ENCODE measurements at regions not wholly inside any gene's neighbourhood (a gene's known extent, or its start where the extent isn't known, plus 50 kb on each side); places are given as distances from the start of the nearest gene placed in this dataset.
A peak's percentile ranks its signal among the peaks of the same experiment; 100 is the strongest.
"Not testable (repeated sequence)": the region's sequence is repeated elsewhere in the genome, so short reads cannot be mapped to it uniquely, and the experiment has no call there.

DNA sequence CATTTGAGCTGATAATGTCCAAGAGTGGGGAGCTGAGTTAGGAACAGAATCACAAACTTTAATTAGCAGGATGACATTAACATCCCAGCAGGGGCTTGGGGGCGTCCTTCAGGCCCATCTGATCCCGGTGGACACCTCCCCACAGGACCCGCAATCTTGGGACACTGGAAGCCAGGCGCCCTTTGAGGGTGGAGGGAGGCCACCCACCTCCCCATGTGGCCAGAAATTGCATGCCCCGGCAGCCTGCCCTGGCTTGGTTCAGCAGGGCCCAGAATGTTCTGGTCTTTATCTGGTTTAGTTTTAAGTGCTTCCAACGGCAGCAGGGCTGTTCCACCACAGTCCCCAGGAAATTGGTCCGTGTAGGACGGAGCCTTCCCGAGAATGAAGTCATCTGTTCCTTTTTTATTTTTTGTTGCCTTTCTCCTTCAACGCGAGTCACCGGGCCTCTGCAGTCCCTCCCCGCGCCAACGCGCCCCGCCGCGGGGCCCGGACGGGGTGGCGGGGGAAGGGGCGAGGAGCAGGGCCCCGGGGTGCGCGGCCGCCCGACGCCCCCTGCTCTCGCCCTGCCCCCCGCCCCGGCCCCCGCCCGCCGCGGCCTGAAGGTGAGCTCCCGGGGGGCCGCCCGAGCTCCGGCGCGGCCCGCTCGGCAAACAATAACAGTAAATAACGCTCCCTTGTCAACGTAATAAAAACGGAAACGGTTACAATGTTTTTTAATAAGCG, 207.9 kb downstream of the C9orf50 start:
- DNase-seq (ENCODE audit: low read depth): peak; percentile 43

DNA sequence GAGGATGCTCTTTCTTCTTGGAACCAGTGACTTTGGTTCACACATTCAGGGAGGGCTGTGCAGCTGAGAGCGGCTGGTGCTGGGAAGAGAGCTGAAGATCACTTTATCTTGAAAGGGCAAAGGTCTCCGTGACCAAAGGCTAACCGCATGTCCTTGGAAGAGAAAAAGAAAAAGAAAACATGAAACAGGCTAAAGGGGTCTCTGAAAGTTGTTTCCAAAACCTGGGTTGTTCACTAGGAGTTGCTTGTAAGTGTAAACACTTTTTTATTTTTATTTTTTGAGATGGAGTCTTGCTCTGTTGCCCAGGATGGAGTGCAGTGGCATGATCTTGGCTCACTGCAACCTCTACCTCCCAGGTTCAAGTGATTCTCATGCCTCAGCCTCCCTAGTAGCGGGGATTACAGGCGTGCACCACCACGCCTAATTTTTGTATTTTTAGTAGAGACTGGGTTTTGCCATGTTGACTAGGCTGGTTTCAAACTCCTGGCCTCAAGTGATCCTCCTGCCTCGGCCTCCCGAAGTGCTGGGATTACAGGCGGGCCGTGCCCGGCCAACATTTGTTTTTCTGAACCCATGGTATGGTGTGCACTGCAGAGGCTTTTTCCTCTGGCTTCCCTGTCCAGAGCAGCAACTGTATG, 208.6 kb downstream of the C9orf50 start:
- not testable (repeated sequence) for DNase-seq (ENCODE audit: low read depth)

DNA sequence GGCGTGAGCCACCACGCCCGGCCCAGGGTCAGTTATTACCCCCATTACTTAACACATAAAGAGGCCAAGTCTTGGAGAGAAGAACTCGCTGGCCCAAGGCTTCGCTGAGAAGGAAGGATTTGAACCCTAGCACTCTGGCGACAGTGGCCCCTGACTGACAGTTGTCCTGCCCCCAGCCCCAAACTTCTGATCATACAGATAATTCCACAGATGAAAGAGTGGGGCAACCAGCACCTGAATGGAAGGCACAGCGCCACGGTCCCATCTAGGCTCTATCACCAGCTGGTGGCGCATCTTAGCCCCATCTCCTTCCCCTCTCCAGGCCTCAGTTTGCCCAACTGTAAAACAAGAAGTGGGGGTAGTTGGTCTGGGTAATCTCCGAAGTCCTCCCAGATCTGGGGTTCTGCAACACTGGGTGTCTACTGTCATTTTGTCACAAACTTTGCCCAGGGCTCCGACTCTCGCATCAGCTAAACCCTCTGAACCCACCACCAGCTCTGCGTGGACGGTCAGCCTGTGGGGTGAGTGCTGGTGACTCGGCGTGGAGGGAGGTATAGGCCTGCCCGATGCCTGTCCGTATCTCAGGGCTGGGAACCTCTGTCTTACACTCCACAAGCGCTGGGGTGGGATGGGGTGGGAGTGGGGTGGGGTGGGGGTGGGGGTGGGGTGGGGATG, 209.3 kb downstream of the C9orf50 start:
- no peak for DNase-seq (ENCODE audit: low read depth)

DNA sequence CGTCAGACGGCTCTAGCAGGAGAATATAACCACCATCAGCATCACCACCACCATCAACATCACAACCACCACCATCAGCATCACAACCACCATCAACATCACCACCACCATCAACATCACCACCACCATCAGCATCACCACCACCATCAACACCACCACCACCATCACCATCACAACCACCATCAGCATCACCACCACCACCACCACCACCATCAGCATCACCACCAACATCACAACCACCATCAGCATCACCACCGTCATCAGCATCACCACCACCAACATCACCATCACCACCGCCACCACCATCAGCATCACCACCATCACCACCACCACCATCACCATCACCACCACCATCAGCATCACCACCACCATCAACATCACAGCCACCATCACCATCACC, 210.7 kb downstream of the C9orf50 start:
- DNase-seq (ENCODE audit: low read depth): no peak

DNA sequence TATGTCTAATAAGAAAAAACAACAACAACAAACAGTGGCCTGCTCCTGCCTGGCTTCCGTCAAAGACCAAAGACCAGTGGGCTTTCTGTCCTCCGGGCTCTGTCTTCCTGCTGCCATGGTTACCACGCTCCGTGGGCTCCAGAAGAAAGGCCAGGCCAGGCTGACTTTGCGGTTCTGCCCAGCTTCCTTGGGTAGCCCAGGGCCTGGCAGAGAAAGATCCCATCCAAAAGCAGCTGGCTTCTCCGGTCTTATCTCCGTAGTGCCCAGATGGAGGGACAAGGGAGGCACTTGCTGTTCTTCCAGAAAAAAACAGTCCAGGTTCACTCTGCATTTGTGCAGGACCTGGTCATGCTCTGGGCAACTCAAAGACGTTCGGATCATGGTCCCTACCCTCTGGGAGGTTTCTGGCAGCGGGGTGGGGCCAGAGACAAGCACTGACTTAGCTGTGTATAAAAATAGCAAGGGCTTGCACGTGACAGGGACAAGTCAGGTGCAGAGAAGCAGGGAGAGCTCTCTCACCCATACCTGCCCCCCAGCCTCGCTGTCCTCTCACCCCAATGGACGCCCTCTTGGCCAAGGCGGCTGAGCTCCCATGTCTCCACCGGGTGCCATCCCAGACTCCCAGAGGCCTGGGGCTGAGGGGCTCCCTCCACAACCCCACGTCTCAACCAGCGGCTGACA, 212.2 kb downstream of the C9orf50 start:
- no peak for DNase-seq (ENCODE audit: low read depth)

DNA sequence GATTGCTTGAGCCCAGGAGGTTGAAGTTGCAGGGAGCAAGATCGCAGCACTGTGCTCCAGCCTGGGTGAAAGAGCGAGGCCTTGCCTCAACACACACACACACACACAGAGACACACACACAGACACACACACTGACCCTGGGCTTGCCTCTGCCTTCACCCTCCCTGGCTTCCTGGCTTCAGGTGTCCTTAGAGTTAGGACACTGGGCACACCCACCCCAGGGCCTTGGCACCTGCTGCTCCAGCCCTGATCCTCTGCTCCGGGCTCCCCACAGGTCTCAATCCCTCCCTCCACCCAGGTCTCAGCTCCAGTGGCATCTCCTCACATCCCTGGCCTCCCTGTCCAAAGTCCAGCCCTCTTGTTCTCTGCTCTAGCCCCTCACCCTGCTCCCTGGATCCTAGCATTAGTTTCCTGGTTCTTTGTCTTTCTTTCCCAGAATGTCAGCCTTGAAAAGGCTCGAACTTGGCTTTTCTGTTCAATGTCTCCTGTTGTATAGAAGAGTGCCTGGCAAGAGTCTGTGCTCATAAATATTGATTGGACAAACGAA, 212.9 kb downstream of the C9orf50 start:
- no peak for DNase-seq (ENCODE audit: low read depth)

DNA sequence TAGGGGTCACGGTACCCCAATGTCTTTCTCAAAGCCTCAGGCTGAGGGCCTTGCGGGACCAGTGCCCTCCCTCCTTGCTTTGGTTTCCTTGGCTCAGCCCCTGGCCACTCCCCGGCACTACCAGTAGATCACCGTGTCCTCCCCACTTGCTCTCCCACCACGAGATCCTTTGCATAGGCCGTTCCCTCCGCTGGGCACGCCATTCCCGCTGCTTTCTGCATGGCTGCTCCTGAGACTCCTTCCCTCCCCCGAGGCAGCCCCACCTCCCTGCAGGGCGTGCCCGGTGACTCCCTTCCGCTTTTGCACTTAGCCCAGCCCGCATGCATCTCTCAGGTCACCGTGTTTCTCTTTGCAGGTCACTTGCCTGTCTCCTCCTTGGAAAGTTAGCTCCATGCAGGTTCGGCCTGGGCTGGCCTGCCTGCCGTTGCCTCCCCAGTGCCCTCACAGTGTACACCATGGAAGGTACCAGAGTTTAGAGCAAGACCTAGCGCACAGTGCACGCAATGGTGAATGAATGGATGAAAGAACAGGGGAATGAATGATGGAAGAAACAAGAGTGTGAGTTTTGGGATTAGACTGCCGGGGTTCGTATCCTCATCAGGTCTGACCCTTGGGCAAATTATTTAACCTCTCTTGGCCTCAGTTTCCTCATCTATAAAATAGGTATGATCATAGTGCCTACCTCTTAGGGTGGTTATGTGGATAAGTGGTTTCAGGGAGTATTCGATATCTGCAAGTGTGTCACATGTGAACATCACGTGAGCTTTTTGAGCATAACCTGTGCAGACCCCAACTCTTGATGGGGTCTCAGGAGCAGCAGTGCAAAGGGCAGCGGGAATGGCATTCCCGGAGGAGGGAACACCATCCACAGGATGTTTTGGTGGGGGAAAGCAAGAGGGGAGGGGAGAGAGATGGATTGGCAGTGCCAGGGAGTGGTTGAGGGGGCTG, 214.3 kb downstream of the C9orf50 start:
- no peak for DNase-seq (ENCODE audit: low read depth)

DNA sequence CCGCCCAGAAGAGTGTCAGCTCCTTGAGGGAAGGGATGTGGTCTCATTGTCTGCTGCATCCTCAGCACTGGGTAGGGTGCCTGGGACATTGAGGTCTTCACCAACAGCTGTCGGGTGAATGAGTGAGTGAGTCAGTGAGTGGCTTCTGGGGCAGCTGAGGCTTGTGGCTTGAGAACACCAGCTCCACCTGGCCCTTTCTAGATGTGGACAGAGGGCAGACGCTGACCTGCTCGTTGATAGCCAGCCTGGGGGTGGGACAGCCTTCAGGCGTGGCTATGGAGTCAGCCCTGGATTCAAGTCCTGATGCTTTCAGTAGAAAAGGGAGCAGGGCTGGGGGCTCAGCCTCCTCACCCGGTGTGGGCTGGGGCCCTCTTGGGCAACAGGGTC, 215.1 kb downstream of the C9orf50 start:
- no peak for DNase-seq (ENCODE audit: low read depth)

DNA sequence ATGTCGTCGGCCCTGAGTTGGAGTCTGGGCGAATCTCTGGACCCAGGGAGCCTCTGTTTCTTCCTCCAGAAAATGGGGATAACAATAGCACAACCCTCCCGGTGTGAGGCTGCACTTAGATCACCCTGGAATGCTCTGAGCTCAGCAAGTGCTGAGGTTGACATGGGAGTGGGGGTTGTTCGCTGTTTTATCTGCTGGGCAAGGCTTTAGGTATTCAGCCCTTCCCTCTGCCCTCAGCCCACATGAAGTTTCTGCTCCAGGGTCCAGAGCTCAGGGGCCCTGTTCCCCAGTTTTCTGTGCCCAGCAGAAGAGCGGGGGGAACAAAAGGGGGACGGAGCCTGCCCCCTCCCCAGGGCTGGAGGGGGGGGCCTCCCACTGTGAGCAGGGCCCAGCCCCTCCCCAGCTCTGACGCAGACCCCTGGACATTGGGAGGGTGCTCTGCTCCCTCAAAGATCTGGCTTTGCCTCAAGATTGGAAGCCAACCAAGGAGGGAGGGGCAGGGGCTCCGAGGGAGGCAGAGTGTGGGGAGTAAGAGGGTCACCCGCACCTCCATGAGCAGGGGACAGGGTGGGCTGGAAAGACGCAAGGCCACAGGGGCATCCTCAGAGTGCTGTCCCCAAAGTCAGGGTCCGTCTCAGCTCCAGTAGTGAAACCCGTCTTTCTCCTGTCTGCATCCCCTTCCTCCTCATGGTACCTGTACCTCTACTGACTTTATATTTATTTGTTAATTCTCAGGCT, 215.6 kb downstream of the C9orf50 start:
- no peak for DNase-seq (ENCODE audit: low read depth)

DNA sequence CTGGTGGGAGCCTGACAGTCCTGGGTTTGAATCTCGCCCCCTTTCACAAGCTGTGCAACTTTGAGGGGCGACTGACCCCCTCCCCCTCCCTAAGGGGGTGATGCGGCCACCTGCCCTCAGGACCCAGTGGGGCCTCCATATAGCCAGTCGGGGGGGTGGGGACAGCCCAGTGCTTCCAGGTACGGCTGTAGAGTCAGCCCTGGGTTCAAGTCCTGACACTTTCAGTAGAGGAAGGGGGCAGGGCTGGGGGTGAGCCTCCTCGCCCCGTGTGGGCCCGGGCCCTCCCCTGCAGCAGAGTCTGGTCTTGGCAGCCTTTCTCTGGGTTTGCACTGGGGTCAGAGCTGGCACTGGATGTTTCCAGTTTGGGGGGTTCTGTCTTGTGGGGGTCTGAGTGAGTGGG, 216.3 kb downstream of the C9orf50 start:
- no peak for DNase-seq (ENCODE audit: low read depth)

DNA sequence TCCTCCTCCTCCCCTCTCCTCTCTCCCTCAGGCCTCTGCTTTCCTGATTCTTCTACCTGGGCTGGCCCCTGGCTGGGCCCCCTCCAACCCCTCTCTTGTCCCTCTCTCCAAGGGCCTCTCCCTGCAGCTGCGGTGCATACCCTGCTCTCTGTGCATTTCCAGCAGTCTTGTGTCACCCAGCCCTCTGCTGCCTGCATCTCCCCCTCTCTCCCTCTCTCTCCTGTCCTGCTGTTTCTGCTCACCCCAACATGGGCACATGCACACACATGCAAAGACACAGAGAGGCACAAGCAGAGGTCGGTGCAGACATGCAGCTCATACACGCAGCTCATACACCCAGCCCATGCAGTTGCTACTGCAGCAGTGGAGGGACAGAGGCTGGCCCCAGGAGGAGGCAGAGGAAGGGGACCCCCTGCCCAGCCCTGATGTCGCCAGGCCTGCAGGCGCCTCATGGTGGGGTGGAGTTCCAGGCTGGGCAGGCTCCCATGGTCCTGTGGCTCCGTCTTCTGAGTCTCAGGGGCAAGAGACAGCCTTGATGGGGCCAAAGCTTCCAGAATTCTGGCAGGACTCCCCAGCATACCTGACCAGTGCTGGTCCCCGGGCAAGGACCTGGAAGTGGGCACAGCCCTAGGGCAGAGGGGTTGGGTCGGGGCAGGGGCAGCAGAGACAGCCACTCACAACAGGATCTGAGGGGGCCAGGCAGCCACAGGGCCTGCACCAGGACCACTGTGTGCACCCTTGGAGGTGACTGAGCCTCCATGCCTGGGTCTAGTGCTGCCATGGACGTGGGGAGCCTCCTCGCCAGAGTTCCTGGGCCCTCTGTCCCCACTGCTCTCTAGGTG, 216.9 kb downstream of the C9orf50 start:
- DNase-seq (ENCODE audit: low read depth): no peak

DNA sequence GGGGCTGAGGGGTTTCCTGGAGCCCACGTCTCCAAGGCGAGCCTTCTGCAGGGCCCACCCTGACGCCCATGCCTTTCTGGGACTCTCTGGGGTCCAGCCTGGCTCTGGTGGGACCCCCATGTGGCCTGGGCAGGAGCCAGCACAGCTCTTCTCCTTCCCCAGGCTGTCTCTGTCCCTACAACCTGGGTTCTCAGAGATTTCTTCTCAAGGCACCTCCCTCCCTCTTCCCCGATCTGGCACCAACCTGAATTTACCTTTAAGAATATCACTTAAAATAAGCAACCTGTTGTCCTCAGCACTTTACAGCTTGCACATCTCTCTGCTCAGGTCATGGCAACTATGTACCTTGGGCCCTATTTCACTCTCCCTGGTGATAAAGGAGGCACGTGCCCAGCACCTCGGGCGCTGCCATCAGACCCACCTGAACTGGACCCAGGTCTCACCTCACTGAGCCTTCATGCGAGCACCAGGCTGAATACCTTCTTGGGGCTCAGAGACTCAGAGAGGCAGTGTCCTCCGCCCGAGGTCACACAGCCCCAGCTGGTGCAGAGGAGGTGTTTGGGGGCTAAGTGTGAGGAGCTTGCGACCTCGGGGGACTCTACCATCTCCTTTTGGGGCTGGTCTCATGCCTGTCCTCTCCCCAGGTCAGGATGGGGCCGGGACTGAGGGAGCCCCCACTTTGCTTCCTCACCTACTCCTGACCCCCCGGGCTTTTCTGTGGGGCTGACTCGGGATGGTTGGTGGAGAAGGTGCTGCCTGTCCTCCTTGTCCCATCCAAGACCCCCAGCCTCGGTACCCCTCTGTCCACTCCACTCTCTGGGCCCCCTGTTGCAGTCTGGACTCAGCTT, 217.7 kb downstream of the C9orf50 start:
- no peak for DNase-seq (ENCODE audit: low read depth)

DNA sequence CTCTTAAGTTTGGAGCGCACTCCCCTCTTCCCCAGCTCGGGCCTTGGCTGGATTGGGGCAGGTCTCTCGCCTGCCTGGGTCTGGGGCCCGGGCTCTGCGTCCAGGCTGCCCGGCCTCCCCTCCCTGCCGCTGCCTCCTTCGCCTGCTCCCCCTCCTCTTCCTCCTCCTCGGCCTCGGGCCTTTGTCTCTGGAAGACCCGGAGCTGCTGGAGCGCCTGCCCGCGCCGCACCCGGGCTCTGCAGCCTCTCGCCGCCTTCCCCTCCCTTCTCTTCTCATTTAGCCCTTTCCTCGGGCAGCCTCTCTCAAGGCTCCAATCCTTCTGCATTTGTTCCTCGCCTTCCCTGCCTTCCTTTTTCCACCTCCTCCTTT, 218.5 kb downstream of the C9orf50 start:
- DNase-seq (ENCODE audit: low read depth): no peak

DNA sequence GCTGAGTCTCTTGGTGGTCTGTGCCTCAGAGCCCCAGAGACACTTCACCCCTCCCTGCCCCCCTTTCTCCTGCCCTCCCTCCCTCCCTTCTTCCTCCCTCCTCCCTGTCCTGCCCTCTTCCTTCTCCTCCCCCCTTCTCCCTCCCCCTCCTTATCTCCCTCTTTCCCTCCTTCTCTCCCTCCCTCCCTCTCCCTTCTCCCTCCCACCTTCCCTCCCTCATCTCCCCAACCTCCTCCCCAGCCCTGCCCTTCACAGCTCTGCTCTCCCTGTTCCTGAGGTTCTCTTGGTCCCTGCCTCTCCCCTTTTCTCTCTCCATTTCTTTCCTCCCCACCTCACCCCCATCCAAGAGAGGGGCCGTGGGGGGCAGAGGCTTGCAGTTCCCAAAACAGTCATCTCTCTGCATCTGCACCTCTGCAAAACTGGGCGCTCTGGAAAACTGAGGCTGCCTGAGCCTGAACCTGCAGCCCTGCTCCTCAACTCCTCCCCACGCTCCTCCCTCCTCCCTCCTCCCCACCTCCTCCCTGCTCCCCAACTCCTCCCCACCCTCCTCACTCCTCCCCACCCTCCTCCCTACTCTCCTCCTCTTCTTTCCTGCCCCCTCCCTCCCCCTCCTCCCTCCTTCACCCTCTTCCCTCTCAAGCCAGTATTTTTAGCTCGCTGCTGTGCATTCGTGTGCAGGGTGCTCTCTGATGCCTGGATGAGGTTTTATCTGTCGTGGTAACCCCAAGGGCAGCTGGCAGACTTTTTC, 219.1 kb downstream of the C9orf50 start:
- no peak for DNase-seq (ENCODE audit: low read depth)

DNA sequence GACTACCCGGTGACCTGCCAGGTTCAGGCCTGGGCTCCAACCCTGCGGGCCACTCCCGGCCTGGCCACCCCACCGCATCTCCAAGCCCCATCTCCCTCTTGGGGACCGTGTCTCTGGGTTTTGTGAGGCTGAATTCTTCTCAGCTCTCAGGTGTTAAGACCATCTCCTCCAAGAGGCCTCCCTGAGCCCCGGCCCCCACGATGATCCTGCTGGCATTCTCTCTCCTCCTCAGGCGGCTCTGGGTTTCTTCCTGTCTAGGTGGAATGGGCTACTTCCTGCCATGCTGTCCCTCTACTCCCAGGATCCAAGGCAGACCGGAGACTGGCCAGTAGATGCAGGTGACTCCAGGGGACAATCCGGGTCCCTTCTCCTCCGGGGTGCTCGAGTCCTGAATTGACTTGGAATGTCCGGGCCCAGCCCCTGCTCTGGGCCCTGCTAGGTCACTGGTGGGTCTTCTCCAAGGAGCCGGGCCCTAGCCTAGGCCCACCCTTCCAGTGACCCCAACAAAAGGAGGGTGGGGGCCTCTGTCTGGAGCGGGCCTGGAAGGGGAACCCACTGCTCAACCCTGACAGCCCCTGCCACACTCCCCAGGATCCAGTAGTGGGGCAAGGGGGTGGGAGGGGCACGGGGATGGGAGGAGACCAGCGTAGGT, 219.8 kb downstream of the C9orf50 start:
- DNase-seq (ENCODE audit: low read depth): no peak

DNA sequence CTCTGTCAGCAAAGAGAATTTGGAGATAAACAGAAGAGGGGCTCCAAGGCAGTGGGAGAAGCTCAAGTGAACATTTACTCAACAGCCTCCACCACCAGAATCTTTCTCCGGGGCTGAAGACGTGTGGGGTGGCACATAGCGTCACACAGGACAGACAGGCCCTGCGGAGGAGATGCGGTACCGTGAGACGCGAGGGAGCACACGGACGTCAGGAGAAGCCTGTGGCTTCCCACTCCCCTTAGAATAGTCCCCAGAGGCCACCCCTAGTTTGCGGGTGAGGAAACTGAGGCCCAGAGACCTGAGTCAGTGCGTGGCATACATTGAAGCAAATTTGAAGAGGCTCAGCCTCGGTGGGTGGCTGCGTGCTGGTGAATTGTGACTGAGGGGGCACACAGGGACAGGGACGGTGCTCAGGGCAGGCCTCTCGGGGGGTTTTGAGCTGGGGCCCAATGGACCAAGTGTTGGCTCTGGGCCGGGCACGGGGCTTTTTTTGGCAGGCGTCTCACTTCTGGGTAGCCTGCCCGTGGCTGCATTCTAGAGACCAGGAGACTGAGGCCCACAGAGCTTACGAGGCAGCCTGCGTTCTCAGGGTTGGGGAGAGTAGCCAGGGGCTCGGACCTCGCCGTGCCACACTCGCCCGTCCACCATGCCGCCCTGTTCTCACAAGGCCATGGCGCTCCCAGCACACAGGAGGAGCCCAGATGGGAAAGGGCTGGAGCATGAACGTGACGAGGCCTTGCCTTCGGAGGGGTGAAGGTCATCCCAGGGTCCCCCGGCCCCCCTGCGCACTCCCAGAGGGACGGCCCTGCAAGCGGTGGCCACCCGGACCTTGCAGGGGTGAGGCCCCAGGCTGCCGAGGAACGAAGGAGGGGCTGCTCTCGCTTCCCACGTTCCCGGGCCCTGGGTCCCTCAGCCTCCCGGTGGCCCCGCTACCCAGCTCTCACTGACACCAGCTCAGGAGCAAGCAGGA, 220.6 kb downstream of the C9orf50 start:
- DNase-seq (ENCODE audit: low read depth): no peak

DNA sequence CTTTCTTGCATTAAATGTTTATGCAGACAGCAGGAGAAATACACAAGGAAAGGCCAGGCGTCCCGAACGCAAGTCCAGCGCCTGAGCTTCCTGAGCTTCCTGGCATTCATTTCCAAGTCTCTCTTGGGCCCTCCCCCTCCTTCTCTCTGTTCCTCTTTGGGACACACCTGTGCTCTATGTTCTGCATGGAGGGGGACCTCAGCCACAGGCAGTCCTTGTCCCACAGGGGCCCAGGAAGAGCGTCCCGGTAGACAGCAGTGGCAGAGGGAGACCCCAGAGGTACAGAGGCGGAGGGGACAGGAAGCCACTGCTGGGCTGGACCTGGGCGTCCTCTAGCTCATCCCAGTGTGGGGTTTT, 221.3 kb downstream of the C9orf50 start:
- no peak for DNase-seq (ENCODE audit: low read depth)

Data from activated T-helper 9 cell treated with anti-CD3 and anti-CD28 coated beads, Interleukin-2, amount 50 U/mL, for 16 hours (primary cell).